ENCODE measurements at regions not wholly inside any gene's neighbourhood (a gene's known extent, or its start where the extent isn't known, plus 50 kb on each side); places are given as distances from the start of the nearest gene placed in this dataset.

DNA sequence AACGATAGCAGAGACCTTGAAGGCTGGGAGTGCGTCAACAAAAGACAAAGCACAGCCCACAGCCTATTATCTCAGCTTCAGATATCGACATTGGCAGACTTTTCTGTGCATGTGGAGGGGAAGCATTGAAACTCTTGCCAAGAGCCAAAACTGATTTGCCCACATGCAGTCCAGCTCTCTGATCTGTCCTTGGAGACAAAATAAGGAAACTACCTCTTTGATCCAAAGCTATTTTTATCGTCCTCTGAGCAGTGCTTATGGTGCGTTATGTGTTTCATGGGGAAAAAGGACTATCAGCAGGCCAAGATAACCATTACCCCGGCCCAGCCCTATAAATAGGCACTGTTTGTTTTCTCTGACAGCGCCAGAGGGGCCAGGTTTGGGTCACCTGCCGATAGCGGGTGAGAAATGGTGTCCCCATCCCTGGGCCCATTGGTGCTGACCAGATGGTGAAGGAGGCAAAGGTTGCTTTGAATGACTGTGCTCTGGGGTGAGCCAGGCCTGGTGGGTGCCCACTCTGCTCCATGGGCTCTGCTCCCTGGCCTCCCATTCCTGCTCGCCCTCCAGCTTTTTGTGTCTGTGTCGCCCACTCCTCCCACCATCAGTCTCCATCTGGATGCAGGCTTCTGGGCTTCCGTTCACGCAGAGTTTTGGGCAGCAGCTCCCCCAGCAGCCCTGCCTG lies 176.1 kb upstream of the HS6ST1 start:
- no peak for DNase-seq (ENCODE audit: low read depth)
- TF ChIP-seq, protein P1, sequence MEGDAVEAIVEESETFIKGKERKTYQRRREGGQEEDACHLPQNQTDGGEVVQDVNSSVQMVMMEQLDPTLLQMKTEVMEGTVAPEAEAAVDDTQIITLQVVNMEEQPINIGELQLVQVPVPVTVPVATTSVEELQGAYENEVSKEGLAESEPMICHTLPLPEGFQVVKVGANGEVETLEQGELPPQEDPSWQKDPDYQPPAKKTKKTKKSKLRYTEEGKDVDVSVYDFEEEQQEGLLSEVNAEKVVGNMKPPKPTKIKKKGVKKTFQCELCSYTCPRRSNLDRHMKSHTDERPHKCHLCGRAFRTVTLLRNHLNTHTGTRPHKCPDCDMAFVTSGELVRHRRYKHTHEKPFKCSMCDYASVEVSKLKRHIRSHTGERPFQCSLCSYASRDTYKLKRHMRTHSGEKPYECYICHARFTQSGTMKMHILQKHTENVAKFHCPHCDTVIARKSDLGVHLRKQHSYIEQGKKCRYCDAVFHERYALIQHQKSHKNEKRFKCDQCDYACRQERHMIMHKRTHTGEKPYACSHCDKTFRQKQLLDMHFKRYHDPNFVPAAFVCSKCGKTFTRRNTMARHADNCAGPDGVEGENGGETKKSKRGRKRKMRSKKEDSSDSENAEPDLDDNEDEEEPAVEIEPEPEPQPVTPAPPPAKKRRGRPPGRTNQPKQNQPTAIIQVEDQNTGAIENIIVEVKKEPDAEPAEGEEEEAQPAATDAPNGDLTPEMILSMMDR (IDR thresholded peaks at IDR 0.05; ENCODE audit: insufficient read depth, low read depth, low read length, missing control alignments): no peak
- H3K4me3 ChIP-seq (ENCODE audit: low read length): no peak overlapping the region

DNA sequence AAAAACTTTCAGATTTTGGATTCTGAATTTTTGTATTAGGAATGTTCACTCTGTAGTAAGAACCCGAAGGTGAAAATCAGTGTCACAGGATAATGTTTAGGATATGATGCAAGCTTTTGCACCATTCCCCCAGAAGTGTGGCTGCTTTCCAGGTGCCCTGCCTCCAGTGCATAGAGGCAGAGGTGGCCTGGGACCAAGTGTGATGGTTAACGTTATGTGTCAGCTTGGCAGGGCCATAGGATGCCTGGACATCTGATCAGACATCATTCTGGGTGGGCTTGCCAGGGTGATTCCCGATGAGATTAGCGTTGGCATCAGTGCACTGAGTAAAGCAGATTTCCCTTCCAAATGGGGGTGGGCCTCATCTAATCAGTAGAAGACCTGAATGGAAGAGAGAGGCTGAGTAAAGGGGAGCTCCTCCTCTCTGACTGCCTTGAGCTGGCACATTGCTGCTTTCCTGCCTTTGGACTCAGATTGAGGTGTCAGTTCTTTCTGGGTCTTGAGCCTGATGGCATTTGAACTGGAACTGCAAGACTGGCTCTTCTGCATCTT lies 177.4 kb upstream of the HS6ST1 start:
- TF ChIP-seq, protein P1 (IDR thresholded peaks at IDR 0.05; ENCODE audit: insufficient read depth, low read depth, low read length, missing control alignments): no peak
- H3K4me3 ChIP-seq (ENCODE audit: low read length): no peak overlapping the region
- no peak for DNase-seq (ENCODE audit: low read depth)

DNA sequence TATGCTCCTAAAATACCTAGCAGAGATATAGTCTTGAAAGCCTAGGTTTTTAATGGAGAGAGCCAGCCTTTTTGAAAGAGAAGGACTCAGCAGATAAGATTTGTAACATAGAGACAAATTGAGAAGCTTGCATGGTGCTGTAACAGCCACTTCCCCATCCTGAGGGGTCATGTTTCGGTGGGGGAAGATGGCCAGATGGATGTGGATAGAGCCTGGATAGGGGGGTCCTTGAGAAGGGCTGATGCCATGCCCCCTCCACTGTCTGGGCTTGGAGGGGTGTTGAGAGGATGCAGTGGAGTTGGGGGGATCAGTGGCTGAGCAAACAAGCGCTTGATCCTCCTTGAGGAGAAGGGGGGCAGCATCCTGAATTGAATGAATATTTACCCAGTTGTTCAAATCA lies 178.0 kb upstream of the HS6ST1 start:
- no peak for DNase-seq (ENCODE audit: low read depth)
- H3K4me3 ChIP-seq (ENCODE audit: low read length): no peak overlapping the region
- TF ChIP-seq, protein P1 (IDR thresholded peaks at IDR 0.05; ENCODE audit: insufficient read depth, low read depth, low read length, missing control alignments): no peak

DNA sequence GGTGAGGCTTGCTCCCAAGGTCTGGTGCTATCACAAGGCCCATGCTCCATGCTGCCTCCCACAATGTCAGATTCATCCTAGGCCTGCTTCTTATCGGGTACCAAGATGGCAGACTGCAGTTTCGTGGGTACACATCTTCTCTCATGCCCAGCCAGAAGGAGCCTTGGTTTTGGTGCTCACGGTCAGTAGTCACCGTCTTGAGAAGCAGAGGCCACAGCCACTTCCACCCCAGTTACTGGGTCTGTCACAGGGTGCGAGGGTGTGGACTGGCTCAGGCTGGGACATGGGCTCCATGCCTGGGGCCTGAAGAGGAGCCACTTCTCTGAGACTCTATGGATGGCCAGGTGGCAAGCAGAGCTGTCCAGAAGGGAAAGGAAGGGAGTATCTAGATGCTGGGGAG lies 178.8 kb upstream of the HS6ST1 start:
- TF ChIP-seq, protein P1 (IDR thresholded peaks at IDR 0.05; ENCODE audit: insufficient read depth, low read depth, low read length, missing control alignments): no peak
- no peak for DNase-seq (ENCODE audit: low read depth)

DNA sequence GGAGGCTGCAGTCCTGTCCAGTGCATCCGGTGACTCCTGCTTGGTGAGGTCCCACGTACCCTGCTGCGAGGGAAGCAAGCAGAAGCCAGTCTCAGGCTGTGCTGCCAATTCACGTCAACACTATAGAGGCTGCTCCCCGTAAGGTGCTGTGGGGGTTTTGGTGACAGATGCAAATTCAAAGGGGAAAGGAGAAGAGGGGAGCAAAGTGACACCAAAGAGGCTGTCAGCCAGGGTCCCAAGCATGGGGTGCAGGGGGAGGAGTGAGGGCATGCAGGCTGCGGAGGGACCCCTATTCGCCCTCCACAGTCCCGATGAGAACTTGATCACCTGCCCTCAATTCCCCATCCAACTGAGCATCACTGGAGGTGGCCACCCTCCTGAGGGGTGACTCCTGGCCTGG lies 179.4 kb upstream of the HS6ST1 start:
- no peak overlapping the region for H3K4me3 ChIP-seq (ENCODE audit: low read length)
- no peak for DNase-seq (ENCODE audit: low read depth)
- TF ChIP-seq, protein P1 (IDR thresholded peaks at IDR 0.05; ENCODE audit: insufficient read depth, low read depth, low read length, missing control alignments): no peak

More for the DNA sequence above, 178.8 kb upstream of the HS6ST1 start:
- H3K4me3 ChIP-seq (ENCODE audit: low read length): no peak overlapping the region

DNA sequence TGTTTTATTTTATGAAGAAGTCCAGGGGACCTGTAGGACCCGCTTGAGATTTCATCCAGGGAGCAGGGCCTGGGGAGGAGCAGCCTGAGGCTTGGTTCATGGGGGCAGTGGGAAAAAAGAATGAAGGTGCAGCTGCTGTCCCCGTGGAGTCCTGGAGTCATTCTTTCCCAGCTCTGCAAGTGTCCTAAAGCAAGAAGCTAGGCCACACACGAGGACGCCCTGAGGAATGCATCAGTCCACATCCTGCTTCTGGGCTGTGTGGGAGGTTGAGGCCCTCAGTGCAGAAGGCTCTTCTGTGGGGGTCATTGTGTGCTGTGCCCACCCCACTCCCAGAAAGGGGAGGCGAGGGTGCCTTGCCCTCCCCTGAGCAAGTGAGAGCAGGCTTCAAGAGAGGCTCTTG lies 179.9 kb upstream of the HS6ST1 start:
- H3K4me3 ChIP-seq (ENCODE audit: low read length): no peak overlapping the region
- DNase-seq (ENCODE audit: low read depth): no peak
- TF ChIP-seq, protein P1 (IDR thresholded peaks at IDR 0.05; ENCODE audit: insufficient read depth, low read depth, low read length, missing control alignments): no peak

All from epithelial cell of esophagus (primary cell).